GM21423 (cell line): ENCODE measurements at regions not wholly inside any gene's neighbourhood (a gene's known extent, or its start where the extent isn't known, plus 50 kb on each side); places are given as distances from the start of the nearest gene placed in this dataset.

Experiments
- ATAC-seq: cut with Tn5 transposase; IDR thresholded peaks from one replicate; pipeline ENCODE4 v1.9.1; 2021; ENCODE audit warnings: mild to moderate bottlenecking, moderate library complexity; ENCODE audit not compliant: unreplicated experiment

- no peak for ATAC-seq
Observed at GRCh38 chr10:57963546-57963945, 304.1 kb downstream of the IPMK start.

DNA sequence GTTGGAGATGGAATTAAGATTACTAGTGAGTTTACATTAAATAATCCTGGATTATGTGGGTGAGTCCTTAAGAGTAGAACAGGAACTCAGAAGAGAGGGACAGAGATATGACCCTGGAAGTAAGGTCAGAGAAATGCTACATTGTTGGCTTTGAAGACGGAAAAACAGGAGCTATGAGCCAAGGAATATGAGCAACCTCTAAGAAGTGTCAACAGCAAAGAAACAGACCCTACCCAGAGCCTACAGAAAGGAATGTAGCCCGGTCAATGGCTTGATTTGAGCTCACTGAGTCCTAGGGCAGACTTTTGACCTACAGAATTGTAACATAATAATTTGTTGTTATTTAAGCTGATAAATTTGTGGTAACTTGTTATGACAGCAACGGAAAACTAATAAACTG, 304.9 kb downstream of the IPMK start:
- ATAC-seq: no peak

DNA sequence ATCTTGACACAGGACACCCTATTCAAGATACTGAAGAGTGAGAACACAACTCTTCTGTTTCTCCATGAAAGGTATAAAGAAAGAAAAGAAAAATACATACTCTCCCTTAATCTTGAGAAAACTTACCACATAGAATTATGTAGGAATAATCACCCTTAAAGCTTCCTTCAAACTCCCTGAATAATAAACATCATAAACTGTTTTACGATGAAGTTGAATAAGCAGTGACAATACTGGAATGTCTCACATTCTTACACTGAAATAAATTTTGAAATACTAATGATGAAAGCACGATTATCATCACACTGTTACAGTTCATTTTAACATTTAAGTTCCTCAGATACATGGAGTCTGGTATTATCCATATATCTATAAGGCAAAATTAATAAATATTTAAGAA, 306.2 kb downstream of the IPMK start:
- ATAC-seq: no peak

DNA sequence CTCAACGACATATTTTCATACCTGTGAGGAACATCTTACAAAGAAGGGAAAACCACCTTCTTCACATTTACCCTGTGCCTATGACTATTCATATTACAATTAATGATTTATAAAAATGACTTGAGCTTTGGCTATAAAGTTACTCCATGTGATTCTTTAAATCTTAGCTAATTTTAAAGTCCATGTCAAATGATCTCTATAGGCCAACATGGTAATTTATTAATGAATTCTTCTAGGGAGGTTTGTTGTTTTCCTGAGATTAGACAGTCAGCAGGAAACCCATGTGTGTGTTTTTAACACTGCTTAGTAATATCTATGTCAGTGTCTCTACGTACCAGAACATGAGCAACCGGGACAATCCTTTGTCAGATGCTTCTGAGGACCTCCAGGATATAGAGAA, 307.3 kb downstream of the IPMK start:
- no peak for ATAC-seq

- no peak for ATAC-seq
Observed at GRCh38 chr10:57959318-57960006, 308.2 kb downstream of the IPMK start.

- no peak for ATAC-seq
Observed at GRCh38 chr10:57955076-57955475, 312.6 kb downstream of the IPMK start.

- no peak for ATAC-seq
Observed at GRCh38 chr10:57952741-57953140, 315.0 kb downstream of the IPMK start.

- ATAC-seq: no peak
Observed at GRCh38 chr10:57950442-57950974, 317.2 kb downstream of the IPMK start.

- no peak for ATAC-seq
Observed at GRCh38 chr10:57948796-57949195, 318.9 kb downstream of the IPMK start.

DNA sequence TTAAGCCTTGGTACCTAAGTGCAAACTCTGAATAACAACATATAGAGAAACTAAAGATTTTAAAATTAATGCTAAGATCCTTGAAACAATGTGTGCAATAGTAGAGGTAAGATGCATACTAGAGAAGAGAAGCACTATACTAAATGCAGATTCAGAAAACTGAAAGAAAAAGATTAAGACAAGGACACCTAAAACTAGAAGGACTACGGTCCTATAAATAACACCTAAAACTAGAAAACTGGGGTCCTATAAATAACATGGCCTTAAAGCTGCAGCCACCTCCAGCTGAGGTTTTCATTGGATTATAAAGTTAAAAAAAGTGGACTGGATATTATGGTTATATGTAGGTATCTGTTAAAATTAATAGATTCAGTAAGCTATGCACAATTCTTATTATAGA, 320.9 kb downstream of the IPMK start:
- ATAC-seq: no peak

GRCh38 chr10:57943701-57944100, 324.0 kb downstream of the IPMK start:
- ATAC-seq: no peak

- ATAC-seq: no peak
Observed at GRCh38 chr10:57925045-57925444, 342.6 kb downstream of the IPMK start.

DNA sequence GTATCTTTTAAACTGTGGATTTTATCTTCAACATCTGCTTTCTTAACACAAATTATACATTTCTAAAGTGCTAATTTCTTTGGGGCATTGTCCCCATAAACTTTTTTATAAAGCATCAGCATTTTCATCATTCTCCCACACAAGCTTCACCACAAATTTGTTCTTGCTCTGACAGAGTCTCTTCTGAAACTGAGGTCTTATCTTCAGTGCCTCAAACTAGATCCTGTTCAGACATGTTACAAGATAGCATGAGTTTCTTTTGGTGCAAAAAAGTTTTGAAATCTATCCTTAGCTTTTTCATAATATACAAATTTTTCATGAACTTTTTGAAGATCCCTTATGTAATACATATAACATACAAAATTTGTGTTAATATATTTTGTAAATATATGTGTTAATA, 346.6 kb downstream of the IPMK start:
- ATAC-seq: no peak

- ATAC-seq: no peak
Observed at GRCh38 chr10:57919864-57920263, 347.8 kb downstream of the IPMK start.

GRCh38 chr10:57917019-57917418, 350.7 kb downstream of the IPMK start:
- no peak for ATAC-seq

GRCh38 chr10:57905861-57906260, 361.8 kb downstream of the IPMK start:
- no peak for ATAC-seq

GRCh38 chr10:57905010-57905409, 362.7 kb downstream of the IPMK start:
- ATAC-seq: no peak

DNA sequence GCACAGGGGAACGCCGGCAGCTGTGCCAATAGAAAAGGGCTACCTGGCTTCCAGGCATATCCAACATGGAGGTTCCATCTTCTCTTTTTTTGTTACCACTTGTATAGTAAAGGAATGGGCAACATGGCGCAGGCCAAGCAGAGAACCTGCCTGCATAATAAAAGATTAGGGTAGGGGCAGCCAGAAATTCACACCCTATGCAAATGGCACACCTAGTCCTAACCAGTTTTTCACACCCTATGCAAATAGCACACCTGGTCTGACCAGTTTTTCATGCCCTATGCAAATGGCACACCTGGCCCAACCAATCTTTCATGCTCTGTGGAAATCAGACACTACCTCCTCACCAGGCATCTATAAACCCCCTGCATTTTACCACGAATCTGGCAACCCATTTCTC, 369.5 kb downstream of the IPMK start:
- no peak for ATAC-seq

DNA sequence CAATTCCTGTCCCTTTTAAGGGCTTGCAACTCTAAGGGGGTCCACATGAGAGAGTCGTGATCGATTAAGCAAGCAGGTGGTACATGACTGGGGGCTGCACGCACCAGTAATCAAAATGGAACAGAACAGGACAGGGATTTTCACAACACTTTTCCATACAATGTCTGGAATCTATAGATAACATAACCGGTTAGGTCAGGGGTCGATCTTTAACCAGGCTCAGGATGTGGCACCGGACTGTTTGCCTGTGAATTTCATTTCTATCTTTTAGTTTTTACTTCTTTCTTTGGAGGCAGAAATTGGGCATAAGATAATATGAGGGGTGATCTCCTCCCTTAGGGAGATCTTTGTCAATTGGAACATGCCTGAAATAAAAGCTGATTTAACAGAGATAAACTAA, 370.1 kb downstream of the IPMK start:
- ATAC-seq: no peak

DNA sequence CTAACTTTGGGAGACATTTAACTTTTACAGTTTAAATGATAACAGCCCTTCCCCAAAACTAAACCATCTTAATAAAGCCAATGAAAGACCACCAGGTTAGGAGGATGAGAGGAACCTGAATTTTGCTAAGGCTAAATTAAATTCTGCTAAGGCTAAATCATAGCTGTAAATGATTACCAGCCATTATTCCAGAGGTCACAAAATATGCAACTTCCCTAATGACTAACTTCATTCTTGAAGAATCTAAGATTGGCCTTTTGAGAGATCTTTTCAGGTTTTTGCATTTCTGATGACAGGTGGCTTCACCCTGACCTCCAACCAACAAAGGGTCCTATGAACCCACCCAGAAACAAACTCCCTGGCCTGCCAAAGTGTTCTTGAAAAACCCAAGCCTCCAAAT, 373.3 kb downstream of the IPMK start:
- no peak for ATAC-seq

DNA sequence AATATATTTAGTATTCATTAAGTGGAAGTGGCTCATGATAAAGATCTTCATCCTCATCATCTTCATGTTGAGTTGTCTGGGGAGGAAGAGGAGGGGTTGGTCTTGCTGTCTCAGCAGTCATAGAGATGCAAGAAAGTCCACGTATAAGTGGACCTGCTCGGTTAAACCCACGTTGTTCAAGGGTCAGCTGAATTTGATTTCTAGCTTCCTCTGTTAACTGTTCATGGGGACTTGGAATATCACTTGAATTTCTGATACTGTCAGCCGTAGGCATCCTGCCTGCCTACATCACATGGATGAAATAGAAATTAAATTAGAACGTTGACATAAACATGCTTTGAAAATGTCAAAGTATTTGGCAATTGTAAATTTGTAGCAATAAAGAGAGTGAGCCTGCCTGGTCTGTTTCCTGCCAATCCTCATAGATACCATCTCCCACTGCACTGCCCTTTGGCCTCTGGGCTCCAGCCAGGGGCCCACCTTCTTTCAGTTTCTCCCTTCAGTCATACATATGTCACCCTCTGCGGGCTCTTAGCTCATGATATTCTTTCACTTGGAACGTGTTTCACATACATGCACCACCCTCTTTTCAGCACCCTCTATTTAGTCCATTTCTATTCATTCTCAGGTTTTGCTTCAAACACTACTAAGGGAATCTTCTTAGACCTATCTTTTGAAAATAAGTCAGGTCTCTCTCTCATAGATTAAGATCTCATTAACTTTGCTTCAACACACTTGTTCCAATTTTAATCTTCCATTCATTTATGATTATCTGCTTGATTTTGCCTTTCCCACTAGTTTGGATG, 376.3 kb downstream of the IPMK start:
- no peak for ATAC-seq

- no peak for ATAC-seq
Observed at GRCh38 chr10:57890691-57891090, 377.0 kb downstream of the IPMK start.
